HG02623 (cell line): ENCODE measurements at regions not wholly inside any gene's neighbourhood (a gene's known extent, or its start where the extent isn't known, plus 50 kb on each side); places are given as distances from the start of the nearest gene placed in this dataset.

Source experiments
- ATAC-seq: cut with Tn5 transposase; IDR thresholded peaks from one replicate; pipeline ENCODE4 v1.9.1; 2021; ENCODE audit warnings: moderate library complexity; ENCODE audit not compliant: unreplicated experiment

GRCh38 chr6:20023549-20024315 is 186.6 kb downstream of the ID4 start:
- ATAC-seq = peak; percentile 76

- peak; percentile 3 for ATAC-seq
Measured at GRCh38 chr6:20024316-20024673, 187.1 kb downstream of the ID4 start.

- no peak for ATAC-seq
Measured at GRCh38 chr6:20024978-20025377, 187.3 kb downstream of the MBOAT1 start.

- ATAC-seq = no peak
Measured at GRCh38 chr6:20025681-20026080, 186.6 kb downstream of the MBOAT1 start.

GRCh38 chr6:20028143-20028542 is 184.1 kb downstream of the MBOAT1 start:
- no peak for ATAC-seq

- ATAC-seq = no peak
Measured at GRCh38 chr6:20028562-20028961, 183.7 kb downstream of the MBOAT1 start.

- no peak for ATAC-seq
Measured at GRCh38 chr6:20029979-20030378, 182.3 kb downstream of the MBOAT1 start.

- ATAC-seq = no peak
Measured at GRCh38 chr6:20031342-20031741, 180.9 kb downstream of the MBOAT1 start.

GRCh38 chr6:20033697-20034407 is 178.4 kb downstream of the MBOAT1 start:
- ATAC-seq = no peak

GRCh38 chr6:20034408-20034769 is 177.9 kb downstream of the MBOAT1 start:
- no peak for ATAC-seq

- ATAC-seq = no peak
Measured at GRCh38 chr6:20036141-20036677, 176.1 kb downstream of the MBOAT1 start.

GRCh38 chr6:20038410-20039204 is 173.7 kb downstream of the MBOAT1 start:
- ATAC-seq = no peak

- ATAC-seq = no peak
Measured at GRCh38 chr6:20044883-20045282, 167.4 kb downstream of the MBOAT1 start.
